Uterus (tissue), 2 donors: ENCODE measurements at regions not wholly inside any gene's neighbourhood (a gene's known extent, or its start where the extent isn't known, plus 50 kb on each side); places are given as distances from the start of the nearest gene placed in this dataset.

Experiments used
- CTCF ChIP-seq, 4 experiments: fragments of 200-600 bp in 2 of 4; fragments of 450-650 bp in 2 of 4; sonication (generic) in 2 of 4; IDR thresholded peaks; one replicate each; pipeline ENCODE4 v1.5.1; 2016 to 2019; ENCODE audit warnings: antibody characterized with exemption in 4 of 4, mild to moderate bottlenecking in 2 of 4, moderate library complexity in 1 of 4
- POLR2A ChIP-seq, 2 donors: fragments of 450-650 bp; IDR thresholded peaks; one replicate each; pipeline ENCODE4 v1.6.1; 2016; ENCODE audit warnings: antibody characterized with exemption in 2 of 2, mild to moderate bottlenecking in 1 of 2, moderate library complexity in 1 of 2

- no peak for TF ChIP-seq CTCF (IDR thresholded peaks at IDR 0.05)
- no peak for TF ChIP-seq POLR2A (IDR thresholded peaks at IDR 0.05)
Measured at GRCh38 chr6:168381726-168382458, 59.1 kb upstream of the SMOC2 start.
